PC-3 (cell line): ENCODE measurements at regions not wholly inside any gene's neighbourhood (a gene's known extent, or its start where the extent isn't known, plus 50 kb on each side); places are given as distances from the start of the nearest gene placed in this dataset.

Experiments
- ATAC-seq: fragments of 200-7000 bp; cut with Tn5 transposase; 2 replicates; pipeline ENCODE4 v1.9.1; 2020; ENCODE audit warnings: mild to moderate bottlenecking, moderate library complexity
- BruUV-seq: library from RNA; stranded (reverse); fragments of 400-500 nt; replicated peaks from 2 replicates; lab custom pipeline; 2021; lab: Mats Ljungman, UMichigan
- CTCF ChIA-PET: fragments of 300-600 bp; sonication (Branson Sonifier 250); formaldehyde crosslinking; loops from one replicate; lab custom pipeline; 2022; ENCODE audit warnings: antibody characterized with exemption; lab: Charles Lee
- POLR2A ChIA-PET: fragments of 300-600 bp; sonication (Branson Sonifier 250); formaldehyde crosslinking; loops from one replicate; lab custom pipeline; 2022; ENCODE audit warnings: antibody characterized with exemption; ENCODE audit not compliant: unreplicated experiment; lab: Charles Lee
- DNase-seq: peaks from one replicate; pipeline ENCODE4 v3.0.0-alpha.2; 2015
- H2AFZ ChIP-seq: fragments of 300-600 bp; sonication (generic); 2 replicates; pipeline ENCODE4 v1.6.0; 2016; ENCODE audit warnings: antibody characterized with exemption, low read length
- H3F3A ChIP-seq: fragments of 300-600 bp; sonication (generic); one replicate; pipeline ENCODE4 v1.6.0; 2017; ENCODE audit warnings: antibody characterized with exemption, low read length, control low read depth, mild to moderate bottlenecking; ENCODE audit not compliant: unreplicated experiment
- H3K27ac ChIP-seq: fragments of 300-600 bp; sonication (generic); 2 replicates; pipeline ENCODE4 v1.5.1; 2016; ENCODE audit warnings: mild to moderate bottlenecking, low read length
- H3K27me3 ChIP-seq: fragments of 300-600 bp; sonication (generic); 2 replicates; pipeline ENCODE4 v1.6.1; 2016; ENCODE audit warnings: low read length, mixed read lengths
- H3K36me3 ChIP-seq: fragments of 300-600 bp; sonication (generic); 2 replicates; pipeline ENCODE4 v1.6.1; 2016; ENCODE audit warnings: low read depth, mixed run types, low read length, mixed read lengths
- H3K4me1 ChIP-seq: fragments of 300-600 bp; sonication (generic); 2 replicates; pipeline ENCODE4 v1.5.1; 2016; ENCODE audit warnings: low read length; ENCODE audit not compliant: insufficient read depth
- H3K4me2 ChIP-seq: fragments of 300-600 bp; sonication (generic); 2 replicates; pipeline ENCODE4 v1.6.0; 2016; ENCODE audit warnings: low read length
- H3K4me3 ChIP-seq: fragments of 300-600 bp; sonication (generic); 2 replicates; pipeline ENCODE4 v1.5.1; 2016; ENCODE audit warnings: mild to moderate bottlenecking, low read length, mixed read lengths
- H3K79me2 ChIP-seq: fragments of 300-600 bp; sonication (generic); 2 replicates; pipeline ENCODE4 v1.6.1; 2017; ENCODE audit warnings: low read length, mixed read lengths
- H3K9ac ChIP-seq: fragments of 300-600 bp; sonication (generic); 2 replicates; pipeline ENCODE4 v1.6.0; 2016; ENCODE audit warnings: mild to moderate bottlenecking, low read length
- H3K9me2 ChIP-seq: fragments of 300-600 bp; sonication (generic); replicated peaks from 2 replicates; pipeline ENCODE4 v1.6.1; 2016; ENCODE audit warnings: mixed run types, low read length, mixed read lengths
- H3K9me3 ChIP-seq: fragments of 300-600 bp; sonication (generic); 2 replicates; pipeline ENCODE4 v1.6.1; 2016; ENCODE audit warnings: low read length, mixed read lengths
- H4K20me1 ChIP-seq: fragments of 300-600 bp; sonication (generic); 2 replicates; pipeline ENCODE4 v1.6.1; 2016; ENCODE audit warnings: low read length, mixed read lengths
- CTCF ChIP-seq: fragments of 300-600 bp; sonication (generic); conservative IDR thresholded peaks from 2 replicates; pipeline ENCODE4 v1.5.1; 2017; ENCODE audit warnings: antibody characterized with exemption, low read depth, mild to moderate bottlenecking, low read length
- EZH2 ChIP-seq: fragments of 300-600 bp; sonication (generic); IDR thresholded peaks from one replicate; pipeline ENCODE4 v1.6.1; 2017; ENCODE audit warnings: antibody characterized with exemption, mild to moderate bottlenecking, low read length; ENCODE audit not compliant: unreplicated experiment
- EZH2phosphoT487 ChIP-seq: fragments of 300-600 bp; sonication (generic); IDR thresholded peaks from 2 replicates; pipeline ENCODE4 v1.6.1; 2018; ENCODE audit warnings: mild to moderate bottlenecking, antibody characterized with exemption, low read length, borderline replicate concordance
- intact Hi-C: fragments of 100-400 bp; cut with micrococcal nuclease; formaldehyde crosslinking; loops from 2 replicates; pipeline ENCODE4 v1.9.0; 2023

- Histone ChIP-seq H3K9me2 (no peaks in the 10 kb centered on the region), H3K27me3 (no peaks in the 10 kb centered on the region), H4K20me1 (no peaks in the 10 kb centered on the region), H3K9ac (peak overlapping the region; percentile 5; the same call in 1 of the 2 replicates), H3K9me3 (no peaks in the 10 kb centered on the region), H3F3A (no peaks in the 10 kb centered on the region), H3K4me3 (no peak overlapping the region), H3K4me1 (peaks cover 36% of the 10 kb centered on the region), H3K27ac (peak overlapping the region; percentile 63), H3K4me2 (peak overlapping the region; percentile 39), H2AFZ (no peak overlapping the region), H3K36me3 (no peaks in the 10 kb centered on the region), H3K79me2 (no peaks in the 10 kb centered on the region)
- DNase-seq (peak; percentile 74), ATAC-seq (peak; percentile 70)
- intact Hi-C loops = loop anchor here (1.0 kb wide), 1 partner anchor 8 kb away; no protein-coding TSS in a partner anchor
- no TSS peak for BruUV-seq
- CTCF ChIA-PET = no interaction called here
- POLR2A ChIA-PET = no interaction called here
- TF ChIP-seq EZH2phosphoT487 (no peak), CTCF (no peak), EZH2 (no peak)
Observed at GRCh38 chr2:189252991-189253675, 73.6 kb upstream of the COL5A2 start.

- peak; percentile 31 for DNase-seq
- Histone ChIP-seq H3K79me2 (no peaks in the 10 kb centered on the region), H3K9ac (peak overlapping the region; percentile 5; the same call in 1 of the 2 replicates), H3K36me3 (no peaks in the 10 kb centered on the region), H3K4me3 (no peak overlapping the region), H3K27ac (peak overlapping the region; percentile 63), H3K27me3 (no peaks in the 10 kb centered on the region), H3F3A (no peaks in the 10 kb centered on the region), H3K9me2 (no peaks in the 10 kb centered on the region), H3K4me2 (peak overlapping the region; percentile 39), H2AFZ (no peak overlapping the region), H4K20me1 (no peaks in the 10 kb centered on the region), H3K9me3 (no peaks in the 10 kb centered on the region), H3K4me1 (peaks cover 32% of the 10 kb centered on the region)
- ATAC-seq = peak; percentile 14; the same call in 1 of the 2 replicates
- TF ChIP-seq EZH2 (no peak), EZH2phosphoT487 (no peak)
- BruUV-seq = no TSS peak
- intact Hi-C loops = loop anchor here (1.0 kb wide), 1 partner anchor 7 kb away; no protein-coding TSS in a partner anchor
- CTCF ChIA-PET = no interaction called here
- POLR2A ChIA-PET = no interaction called here
Observed at GRCh38 chr2:189253836-189254235, 74.3 kb upstream of the COL5A2 start.

- ATAC-seq (peak; percentile 58), DNase-seq (peak; percentile 39)
- Histone ChIP-seq H3K4me3 (no peak overlapping the region), H3K27me3 (no peaks in the 10 kb centered on the region), H4K20me1 (no peaks in the 10 kb centered on the region), H3K79me2 (no peaks in the 10 kb centered on the region), H3K9ac (no peak overlapping the region), H3K27ac (peak overlapping the region; percentile 63), H3K36me3 (no peaks in the 10 kb centered on the region), H3K9me2 (no peaks in the 10 kb centered on the region), H3K9me3 (no peaks in the 10 kb centered on the region), H3K4me2 (peak overlapping the region; percentile 39), H2AFZ (no peak overlapping the region), H3F3A (no peaks in the 10 kb centered on the region), H3K4me1 (peaks cover 27% of the 10 kb centered on the region)
- intact Hi-C loops = no loop called here
- CTCF ChIA-PET = no interaction called here
- POLR2A ChIA-PET = no interaction called here
- TF ChIP-seq EZH2 = no peak
- no peak for TF ChIP-seq EZH2phosphoT487
- TF ChIP-seq CTCF = no peak
- no TSS peak for BruUV-seq
Observed at GRCh38 chr2:189254268-189254883, 74.8 kb upstream of the COL5A2 start.
